GM12872 (cell line): ENCODE measurements at regions not wholly inside any gene's neighbourhood (a gene's known extent, or its start where the extent isn't known, plus 50 kb on each side); places are given as distances from the start of the nearest gene placed in this dataset.

Source experiments
- CTCF ChIP-seq: IDR thresholded peaks from 3 replicates; pipeline ENCODE4 v1.5.1; 2011; ENCODE audit warnings: low read depth, mild to moderate bottlenecking, low read length, moderate library complexity; ENCODE audit not compliant: insufficient read depth

DNA sequence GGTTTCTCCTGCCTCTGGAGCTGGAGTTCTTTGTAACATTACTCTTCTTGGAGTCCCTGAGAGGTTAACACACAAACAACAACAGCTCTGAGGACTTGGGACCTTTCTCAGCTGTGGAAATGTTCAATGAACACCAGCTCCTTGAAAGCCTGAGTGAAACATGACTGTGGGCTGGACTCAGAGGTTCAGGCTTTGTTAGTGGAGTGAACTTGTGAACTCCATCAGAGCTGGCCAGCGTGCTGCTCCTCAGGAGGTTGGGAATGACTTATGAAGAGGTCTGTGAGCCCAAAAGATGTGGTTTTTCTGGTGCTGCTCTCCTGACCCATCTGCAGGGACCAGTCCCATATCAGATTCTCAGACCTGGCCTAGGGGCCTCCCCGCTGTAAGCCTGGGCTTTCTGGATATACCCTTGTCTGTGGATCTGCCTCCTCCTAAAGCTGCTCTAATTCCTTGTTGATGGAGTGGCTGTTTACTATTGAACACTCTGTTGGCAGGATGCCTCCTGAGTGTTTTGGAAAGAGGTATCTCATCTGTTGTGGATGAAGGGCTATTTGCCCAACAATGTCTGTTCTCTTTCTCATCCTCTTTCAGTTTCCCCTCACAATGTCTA, 170.0 kb upstream of the GDNF start:
- no peak for TF ChIP-seq CTCF

DNA sequence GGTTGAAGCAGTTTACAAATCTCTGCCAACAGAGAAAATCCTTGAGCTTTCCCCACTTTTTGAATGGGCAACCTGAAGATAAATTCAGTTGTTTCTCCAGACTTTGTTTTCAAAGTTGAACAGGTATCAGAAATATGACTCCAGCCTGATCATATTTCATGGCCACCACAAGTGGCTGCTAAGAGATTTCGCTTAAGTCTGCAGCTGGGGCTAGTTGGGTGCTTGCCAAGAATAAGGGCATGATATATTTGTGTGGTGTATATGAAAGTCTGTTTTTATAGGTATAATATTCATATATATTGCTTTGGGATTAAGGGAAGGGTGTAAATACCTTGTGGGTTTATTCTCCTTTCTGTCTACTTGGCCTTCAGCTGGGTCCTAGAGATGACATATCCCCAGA, 168.4 kb upstream of the GDNF start:
- no peak for TF ChIP-seq CTCF

GRCh38 chr5:37999593-37999992, 159.8 kb upstream of the GDNF start:
- TF ChIP-seq CTCF, result no peak

DNA sequence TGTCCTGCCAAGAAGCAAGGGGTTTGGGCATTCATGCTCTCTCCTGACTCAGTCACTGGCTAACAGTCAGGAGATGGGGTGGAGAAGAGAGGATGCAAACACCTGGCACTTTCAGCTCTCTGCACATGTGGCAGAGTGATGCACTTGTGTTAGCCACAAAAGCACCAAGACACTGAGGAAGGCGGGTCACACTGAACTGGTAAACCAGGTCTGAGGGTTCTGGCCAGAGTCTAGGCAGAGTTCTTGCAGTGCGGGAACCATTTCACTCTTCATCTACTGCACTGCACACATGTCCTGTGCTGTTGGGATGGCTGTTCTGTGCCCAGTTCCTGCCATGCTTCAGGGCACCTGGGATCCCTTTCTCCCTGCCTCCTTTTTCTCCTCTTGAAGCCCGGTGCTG, 157.1 kb upstream of the GDNF start:
- TF ChIP-seq CTCF, result no peak

DNA sequence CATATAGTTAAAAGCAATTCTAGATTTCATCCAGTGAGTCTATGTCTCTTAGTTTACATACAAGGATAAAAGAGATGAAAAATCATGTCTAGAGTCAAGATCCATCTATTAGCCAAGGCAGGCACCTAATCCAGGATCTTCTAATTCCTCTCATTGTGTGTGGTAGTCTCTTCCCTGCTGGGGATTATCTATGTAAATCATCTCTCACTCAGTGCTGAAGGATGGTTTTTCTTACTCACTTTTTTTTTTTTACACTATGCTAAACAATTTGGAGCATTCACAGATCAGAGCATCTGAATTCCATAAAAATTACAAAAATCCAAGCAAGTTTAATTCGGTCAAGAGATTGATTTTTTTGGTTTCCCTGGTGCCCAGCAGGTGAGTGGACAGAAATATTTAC, 154.9 kb upstream of the GDNF start:
- no peak for TF ChIP-seq CTCF

DNA sequence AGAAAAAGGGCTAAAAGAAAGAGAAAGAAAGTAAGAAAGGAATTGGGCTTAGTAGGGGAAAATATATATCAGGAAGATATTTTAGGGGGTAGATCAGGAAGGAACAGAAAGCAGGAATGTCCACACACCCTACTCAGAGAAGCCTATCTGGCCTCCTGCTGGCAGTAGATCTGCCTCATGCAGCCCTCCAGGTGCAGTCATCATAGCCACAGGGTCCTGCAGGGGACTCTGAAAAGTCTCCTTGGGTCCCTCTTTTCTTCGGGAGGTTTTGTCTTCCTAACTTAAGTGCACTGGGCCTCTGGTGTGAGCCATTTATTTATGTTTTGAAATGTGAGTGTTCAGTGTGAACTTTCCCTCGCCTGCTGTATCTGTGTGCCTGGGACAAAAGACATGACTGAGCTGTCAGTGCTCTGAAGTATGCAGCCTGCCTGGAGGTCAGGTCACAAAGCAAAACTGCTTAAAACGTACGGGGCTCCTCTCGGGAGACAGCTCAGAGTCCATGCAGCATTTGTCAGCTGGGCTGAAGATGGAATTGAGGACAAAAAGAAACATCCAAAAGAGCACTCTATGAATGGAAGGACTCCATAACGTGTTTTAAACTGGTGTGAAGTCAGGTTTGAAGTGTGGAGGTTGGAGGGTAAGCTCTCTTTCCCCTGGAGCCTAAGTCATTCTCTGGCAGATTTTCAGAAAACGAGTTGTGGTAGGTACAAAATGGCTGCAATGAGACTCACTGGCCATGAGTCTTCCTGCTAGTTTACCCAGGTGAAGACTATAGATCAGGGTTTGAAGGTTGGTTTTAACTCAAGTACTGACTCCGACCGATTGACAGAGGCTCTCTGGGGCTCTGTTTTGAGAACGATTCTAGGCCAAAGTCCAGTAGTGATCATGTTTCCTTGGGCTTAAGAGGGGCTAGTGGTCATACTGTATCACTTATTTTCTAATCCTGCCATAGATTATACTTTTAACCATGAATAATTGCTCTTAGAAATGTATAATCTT, 151.8 kb upstream of the GDNF start:
- TF ChIP-seq CTCF, result no peak

GRCh38 chr5:37989884-37990283, 150.0 kb upstream of the GDNF start:
- TF ChIP-seq CTCF, result no peak
